ENCODE measurements at regions not wholly inside any gene's neighbourhood (a gene's known extent, or its start where the extent isn't known, plus 50 kb on each side); places are given as distances from the start of the nearest gene placed in this dataset.

DNA sequence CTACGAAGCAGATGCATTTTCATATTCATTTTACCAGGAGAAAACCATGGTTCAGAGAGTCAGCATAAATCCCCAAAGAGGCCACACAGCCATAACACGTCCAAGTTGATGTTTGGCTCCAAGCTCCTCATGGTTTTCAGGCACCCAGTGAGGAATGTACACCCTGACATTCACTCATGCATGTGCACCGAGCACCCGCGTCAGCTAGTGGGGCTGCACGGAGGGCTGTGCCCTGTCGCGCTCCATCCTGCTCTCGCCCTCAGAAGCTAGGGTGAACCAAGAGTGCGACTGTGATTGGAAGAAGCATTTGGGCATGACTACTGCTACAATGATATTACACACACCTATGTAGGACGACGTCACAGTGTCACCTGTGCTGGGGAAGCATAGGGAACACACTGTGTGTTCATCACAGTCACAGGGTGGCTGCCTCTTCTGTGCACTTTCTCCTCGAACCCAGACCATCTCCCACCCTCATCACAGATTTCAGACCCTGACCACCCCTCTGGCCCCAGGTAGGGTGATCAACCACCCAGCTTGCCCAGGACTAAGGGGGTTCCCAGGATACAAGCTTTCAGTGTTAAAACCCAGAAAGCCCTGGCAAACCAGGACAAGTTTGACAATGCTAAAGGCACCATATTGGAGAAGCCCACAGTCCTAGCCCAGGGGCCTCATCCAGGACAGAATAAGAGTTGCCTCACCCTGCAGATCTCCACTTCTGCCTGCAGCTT, 148.6 kb upstream of the ZNF507 start:
- TF ChIP-seq TAF1 (IDR thresholded peaks at IDR 0.05; ENCODE audit: low read depth): no peak
- no peak for TF ChIP-seq EGR1 (IDR thresholded peaks at IDR 0.05)
- TF ChIP-seq, protein P1, sequence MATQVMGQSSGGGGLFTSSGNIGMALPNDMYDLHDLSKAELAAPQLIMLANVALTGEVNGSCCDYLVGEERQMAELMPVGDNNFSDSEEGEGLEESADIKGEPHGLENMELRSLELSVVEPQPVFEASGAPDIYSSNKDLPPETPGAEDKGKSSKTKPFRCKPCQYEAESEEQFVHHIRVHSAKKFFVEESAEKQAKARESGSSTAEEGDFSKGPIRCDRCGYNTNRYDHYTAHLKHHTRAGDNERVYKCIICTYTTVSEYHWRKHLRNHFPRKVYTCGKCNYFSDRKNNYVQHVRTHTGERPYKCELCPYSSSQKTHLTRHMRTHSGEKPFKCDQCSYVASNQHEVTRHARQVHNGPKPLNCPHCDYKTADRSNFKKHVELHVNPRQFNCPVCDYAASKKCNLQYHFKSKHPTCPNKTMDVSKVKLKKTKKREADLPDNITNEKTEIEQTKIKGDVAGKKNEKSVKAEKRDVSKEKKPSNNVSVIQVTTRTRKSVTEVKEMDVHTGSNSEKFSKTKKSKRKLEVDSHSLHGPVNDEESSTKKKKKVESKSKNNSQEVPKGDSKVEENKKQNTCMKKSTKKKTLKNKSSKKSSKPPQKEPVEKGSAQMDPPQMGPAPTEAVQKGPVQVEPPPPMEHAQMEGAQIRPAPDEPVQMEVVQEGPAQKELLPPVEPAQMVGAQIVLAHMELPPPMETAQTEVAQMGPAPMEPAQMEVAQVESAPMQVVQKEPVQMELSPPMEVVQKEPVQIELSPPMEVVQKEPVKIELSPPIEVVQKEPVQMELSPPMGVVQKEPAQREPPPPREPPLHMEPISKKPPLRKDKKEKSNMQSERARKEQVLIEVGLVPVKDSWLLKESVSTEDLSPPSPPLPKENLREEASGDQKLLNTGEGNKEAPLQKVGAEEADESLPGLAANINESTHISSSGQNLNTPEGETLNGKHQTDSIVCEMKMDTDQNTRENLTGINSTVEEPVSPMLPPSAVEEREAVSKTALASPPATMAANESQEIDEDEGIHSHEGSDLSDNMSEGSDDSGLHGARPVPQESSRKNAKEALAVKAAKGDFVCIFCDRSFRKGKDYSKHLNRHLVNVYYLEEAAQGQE (IDR thresholded peaks at IDR 0.05; ENCODE audit: low read depth): no peak
- TF ChIP-seq TCF12 (IDR thresholded peaks at IDR 0.05; ENCODE audit: low read depth): no peak
- TF ChIP-seq RAD21 (IDR thresholded peaks at IDR 0.05; ENCODE audit: low read depth): no peak
- TF ChIP-seq TEAD4 (IDR thresholded peaks at IDR 0.05): no peak
- TF ChIP-seq EP300 (IDR thresholded peaks at IDR 0.05; ENCODE audit: borderline replicate concordance): no peak
- TF ChIP-seq, protein P2, sequence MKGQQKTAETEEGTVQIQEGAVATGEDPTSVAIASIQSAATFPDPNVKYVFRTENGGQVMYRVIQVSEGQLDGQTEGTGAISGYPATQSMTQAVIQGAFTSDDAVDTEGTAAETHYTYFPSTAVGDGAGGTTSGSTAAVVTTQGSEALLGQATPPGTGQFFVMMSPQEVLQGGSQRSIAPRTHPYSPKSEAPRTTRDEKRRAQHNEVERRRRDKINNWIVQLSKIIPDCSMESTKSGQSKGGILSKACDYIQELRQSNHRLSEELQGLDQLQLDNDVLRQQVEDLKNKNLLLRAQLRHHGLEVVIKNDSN (IDR thresholded peaks at IDR 0.05): no peak
- TF ChIP-seq, protein P3, sequence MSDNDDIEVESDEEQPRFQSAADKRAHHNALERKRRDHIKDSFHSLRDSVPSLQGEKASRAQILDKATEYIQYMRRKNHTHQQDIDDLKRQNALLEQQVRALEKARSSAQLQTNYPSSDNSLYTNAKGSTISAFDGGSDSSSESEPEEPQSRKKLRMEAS (IDR thresholded peaks at IDR 0.05): no peak
- TF ChIP-seq NFIC (IDR thresholded peaks at IDR 0.05): no peak
- TF ChIP-seq CREB1 (IDR thresholded peaks at IDR 0.05; ENCODE audit: low read depth): no peak
- no peak for TF ChIP-seq YY1 (IDR thresholded peaks at IDR 0.05; ENCODE audit: low read depth)
- no peak for TF ChIP-seq CEBPB (IDR thresholded peaks at IDR 0.05)
- TF ChIP-seq FOXM1 (IDR thresholded peaks at IDR 0.05; ENCODE audit: borderline replicate concordance, low read depth): no peak
- TF ChIP-seq ZBTB7A (IDR thresholded peaks at IDR 0.05; ENCODE audit: low read depth): no peak

DNA sequence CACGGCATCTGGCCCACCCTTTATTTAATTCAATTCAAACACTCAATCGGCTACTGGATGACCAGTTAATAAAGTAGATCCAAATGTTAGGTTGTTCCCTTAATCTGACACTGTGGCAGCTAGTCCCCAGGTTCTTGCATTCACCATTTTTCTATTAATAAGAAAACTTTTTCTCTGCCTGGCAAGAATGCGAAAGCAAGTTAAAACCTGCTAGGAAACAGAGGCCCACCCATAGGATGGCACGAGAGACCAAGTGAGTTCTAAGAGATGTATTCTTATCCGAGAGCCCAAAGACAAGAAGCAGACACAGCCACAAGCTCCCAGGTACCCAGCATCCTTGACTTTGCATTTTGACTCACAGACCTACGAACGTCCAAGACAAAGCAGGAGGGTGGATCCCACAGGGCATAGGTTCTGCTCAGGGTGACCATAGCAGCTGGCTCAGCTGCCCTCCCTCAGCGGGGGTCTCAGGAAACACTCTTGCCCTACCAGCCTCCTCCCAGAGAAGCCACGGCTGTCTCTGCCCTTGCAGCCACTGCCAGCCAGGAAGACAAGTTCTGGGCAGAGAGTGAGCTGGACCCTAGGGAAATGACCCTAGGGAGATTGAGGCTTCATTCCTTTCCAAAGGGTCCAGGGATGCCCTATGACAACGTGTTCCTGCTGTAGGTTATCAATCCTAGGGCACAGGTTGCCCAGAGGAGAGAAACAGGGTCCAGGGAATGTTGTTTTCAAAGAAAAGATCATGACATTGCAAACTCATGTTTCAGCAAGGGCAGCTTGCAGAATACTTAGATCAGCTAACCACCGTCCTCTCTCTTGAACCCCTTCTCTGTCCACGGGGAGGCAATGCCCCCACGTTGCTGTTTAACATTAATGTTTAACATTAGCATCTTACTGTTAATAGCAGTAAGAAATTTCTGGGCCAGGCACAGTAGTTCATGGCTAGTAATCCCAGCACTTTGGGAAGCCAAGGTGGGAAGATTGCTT, 147.2 kb upstream of the ZNF507 start:
- no peak for TF ChIP-seq CREB1 (IDR thresholded peaks at IDR 0.05; ENCODE audit: low read depth)
- TF ChIP-seq, protein P3 (IDR thresholded peaks at IDR 0.05): no peak
- TF ChIP-seq TEAD4 (IDR thresholded peaks at IDR 0.05): no peak
- TF ChIP-seq FOXM1 (IDR thresholded peaks at IDR 0.05; ENCODE audit: borderline replicate concordance, low read depth): no peak
- no peak for TF ChIP-seq TAF1 (IDR thresholded peaks at IDR 0.05; ENCODE audit: low read depth)
- TF ChIP-seq NFIC (IDR thresholded peaks at IDR 0.05): no peak
- no peak for TF ChIP-seq YY1 (IDR thresholded peaks at IDR 0.05; ENCODE audit: low read depth)
- no peak for TF ChIP-seq EP300 (IDR thresholded peaks at IDR 0.05; ENCODE audit: borderline replicate concordance)
- TF ChIP-seq RAD21 (IDR thresholded peaks at IDR 0.05; ENCODE audit: low read depth): no peak
- no peak for TF ChIP-seq EGR1 (IDR thresholded peaks at IDR 0.05)
- TF ChIP-seq TCF12 (IDR thresholded peaks at IDR 0.05; ENCODE audit: low read depth): no peak
- TF ChIP-seq, protein P2 (IDR thresholded peaks at IDR 0.05): no peak
- TF ChIP-seq ZBTB7A (IDR thresholded peaks at IDR 0.05; ENCODE audit: low read depth): no peak
- TF ChIP-seq CEBPB (IDR thresholded peaks at IDR 0.05): no peak
- TF ChIP-seq, protein P1 (IDR thresholded peaks at IDR 0.05; ENCODE audit: low read depth): no peak

DNA sequence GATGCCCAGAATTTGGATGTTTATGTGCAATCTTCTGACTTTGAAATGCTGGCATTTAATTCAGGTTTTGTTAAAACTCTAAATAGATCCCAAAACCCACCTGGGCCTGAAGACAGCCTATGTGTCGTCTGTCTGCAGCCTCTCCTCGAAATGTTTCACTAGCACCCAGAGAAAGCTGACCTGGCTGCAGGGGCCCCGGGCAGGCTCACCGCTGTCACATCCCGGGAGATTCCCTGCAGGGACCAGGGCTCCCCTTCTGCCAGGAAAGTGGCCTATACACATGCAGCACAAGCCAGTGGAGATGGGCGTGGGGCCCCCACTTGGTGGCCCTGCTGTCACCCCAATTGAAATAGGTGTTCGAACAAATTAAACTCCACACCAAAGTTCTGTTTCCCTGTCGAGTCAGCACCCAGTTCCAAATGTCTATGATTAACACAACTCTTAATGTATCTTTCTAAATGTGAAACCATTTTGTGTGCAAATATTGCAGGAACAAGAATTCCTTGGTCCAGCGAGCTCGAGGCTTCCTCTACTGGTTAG, 145.8 kb upstream of the ZNF507 start:
- TF ChIP-seq RAD21 (IDR thresholded peaks at IDR 0.05; ENCODE audit: low read depth) (no peak), TAF1 (IDR thresholded peaks at IDR 0.05; ENCODE audit: low read depth) (no peak), EP300 (IDR thresholded peaks at IDR 0.05; ENCODE audit: borderline replicate concordance) (no peak), EGR1 (IDR thresholded peaks at IDR 0.05) (no peak), TEAD4 (IDR thresholded peaks at IDR 0.05) (no peak), TCF12 (IDR thresholded peaks at IDR 0.05; ENCODE audit: low read depth) (no peak)
- TF ChIP-seq, protein P3 (IDR thresholded peaks at IDR 0.05): no peak

DNA sequence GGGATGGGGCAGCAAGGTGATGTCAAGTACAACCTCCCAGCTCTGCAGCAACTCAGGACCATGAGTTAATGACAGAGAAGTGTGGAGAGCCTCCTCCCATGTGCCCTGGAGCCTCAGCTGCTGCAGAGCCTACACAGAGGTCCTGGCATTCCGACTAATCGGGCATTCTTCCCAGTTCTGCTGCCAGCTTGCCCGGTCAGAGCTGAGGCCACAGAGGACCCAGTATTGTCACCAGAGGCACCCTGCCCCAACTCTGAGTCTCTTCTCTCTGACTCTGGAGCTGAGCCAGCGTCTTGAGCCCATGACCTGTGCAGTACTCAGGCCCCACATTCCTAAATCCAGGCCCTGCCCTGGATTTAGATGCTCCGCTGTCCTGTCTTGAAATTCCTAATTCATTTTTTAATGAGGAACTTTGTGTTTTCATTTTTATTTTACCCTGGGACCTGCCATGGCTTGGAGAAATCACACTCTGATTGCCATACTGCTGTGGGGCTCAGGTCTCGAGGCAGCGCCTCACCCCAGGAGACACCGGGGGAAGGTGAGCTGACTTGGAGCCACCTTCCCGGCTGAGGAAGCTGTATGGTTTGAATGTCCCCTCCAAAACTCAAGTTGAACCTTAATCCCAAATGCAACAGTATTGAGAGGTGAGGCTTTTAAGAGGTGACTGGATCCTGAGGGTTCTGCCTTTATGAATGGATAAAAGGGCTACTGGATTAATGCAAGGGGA, 144.9 kb upstream of the ZNF507 start:
- TF ChIP-seq, protein P3 (IDR thresholded peaks at IDR 0.05): no peak
- TF ChIP-seq NFIC (IDR thresholded peaks at IDR 0.05) (no peak), TEAD4 (IDR thresholded peaks at IDR 0.05) (no peak), ZBTB7A (IDR thresholded peaks at IDR 0.05; ENCODE audit: low read depth) (no peak), EP300 (IDR thresholded peaks at IDR 0.05; ENCODE audit: borderline replicate concordance) (no peak), EGR1 (IDR thresholded peaks at IDR 0.05) (no peak), TCF12 (IDR thresholded peaks at IDR 0.05; ENCODE audit: low read depth) (no peak), TAF1 (IDR thresholded peaks at IDR 0.05; ENCODE audit: low read depth) (no peak), FOXM1 (IDR thresholded peaks at IDR 0.05; ENCODE audit: borderline replicate concordance, low read depth) (no peak), RAD21 (IDR thresholded peaks at IDR 0.05; ENCODE audit: low read depth) (no peak), CREB1 (IDR thresholded peaks at IDR 0.05; ENCODE audit: low read depth) (no peak)
- TF ChIP-seq, protein P2 (IDR thresholded peaks at IDR 0.05): no peak

Data from Ishikawa (cell line).